GM19043 (cell line): ENCODE measurements at regions not wholly inside any gene's neighbourhood (a gene's known extent, or its start where the extent isn't known, plus 50 kb on each side); places are given as distances from the start of the nearest gene placed in this dataset.
"Not testable (repeated sequence)": the region's sequence is repeated elsewhere in the genome, so short reads cannot be mapped to it uniquely, and the experiment has no call there.

Experiments
- ATAC-seq: cut with Tn5 transposase; IDR thresholded peaks from one replicate; pipeline ENCODE4 v1.9.1; 2021; ENCODE audit warnings: low read depth; ENCODE audit not compliant: unreplicated experiment

DNA sequence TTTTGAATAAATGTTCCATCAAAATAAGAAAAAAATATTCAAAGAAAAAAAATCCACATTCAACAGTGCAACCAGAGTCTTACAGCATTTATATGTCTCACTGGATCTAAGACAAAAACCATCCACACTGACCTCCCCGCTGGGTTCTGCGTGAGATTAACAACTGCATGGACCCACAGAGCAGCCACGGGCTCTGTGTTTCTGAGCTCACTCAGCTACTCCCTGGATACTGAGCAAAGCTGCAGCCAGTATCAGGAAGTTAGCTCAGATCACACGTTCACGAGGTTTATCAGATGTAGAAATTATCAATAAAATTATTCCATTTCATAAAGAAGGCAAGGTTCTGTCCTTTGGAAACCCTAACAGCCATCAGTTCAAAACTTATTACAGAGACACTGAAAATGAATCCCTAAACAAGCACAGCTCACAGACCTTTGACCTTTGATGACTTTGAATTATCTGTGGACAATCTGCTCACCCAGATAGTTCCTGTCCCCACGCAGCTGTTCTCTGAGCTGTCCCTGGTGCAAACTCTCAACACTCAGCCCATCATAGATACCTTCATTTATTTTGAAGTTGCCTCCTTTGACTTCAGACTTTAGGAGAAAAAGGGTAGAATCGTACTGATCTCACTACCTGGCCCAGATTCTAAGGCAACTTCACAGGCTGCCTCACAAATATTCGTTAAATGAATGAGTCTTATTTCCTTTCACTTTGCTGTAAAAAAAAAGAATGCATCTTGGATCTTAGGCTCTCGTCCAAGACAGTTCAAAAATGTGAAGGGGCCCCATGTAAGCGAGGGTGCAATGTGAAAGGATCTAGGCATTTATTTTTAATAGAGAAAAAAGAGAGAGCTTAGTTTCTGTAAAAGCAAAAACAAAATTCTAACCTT, 67.7 kb upstream of the SVIL start:
- no peak for ATAC-seq

DNA sequence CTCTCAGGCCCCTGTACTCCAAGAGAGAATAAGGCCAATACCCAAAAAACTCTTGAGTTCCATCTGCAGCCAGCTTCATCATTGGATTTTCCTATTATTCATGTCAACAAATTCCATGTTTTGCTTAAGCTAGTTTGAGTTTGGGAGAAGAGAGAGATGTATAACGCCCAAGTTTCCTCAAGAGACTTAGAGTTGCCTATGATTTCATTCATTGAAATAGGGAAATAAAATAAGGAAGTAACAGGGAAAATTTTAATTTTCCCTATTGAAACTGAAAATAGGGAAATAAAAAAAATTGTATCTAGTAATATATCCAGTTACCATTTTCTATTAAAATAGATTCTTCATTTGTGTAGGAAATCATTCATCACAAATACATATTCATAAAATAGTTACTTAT, 66.5 kb upstream of the SVIL start:
- ATAC-seq, result no peak

DNA sequence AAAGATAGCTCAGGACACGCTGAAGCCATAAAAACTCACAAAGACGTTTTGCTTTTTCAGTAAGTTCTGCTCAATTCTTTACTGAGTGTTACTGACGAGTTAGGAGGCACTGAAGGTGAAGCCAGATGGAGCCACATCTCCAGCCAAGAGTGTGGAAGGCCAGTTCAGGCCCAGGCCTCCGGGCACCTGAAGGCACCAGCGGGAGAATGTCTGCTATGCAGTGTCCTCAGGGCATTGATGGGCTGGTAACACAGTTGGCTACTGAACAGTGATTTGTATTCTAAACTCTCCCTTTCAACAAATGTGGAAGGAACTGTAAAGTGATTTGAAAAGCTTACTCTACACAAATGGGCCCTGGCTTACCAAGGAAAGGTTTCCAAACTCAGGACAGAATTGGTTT, 64.8 kb upstream of the SVIL start:
- no peak for ATAC-seq

DNA sequence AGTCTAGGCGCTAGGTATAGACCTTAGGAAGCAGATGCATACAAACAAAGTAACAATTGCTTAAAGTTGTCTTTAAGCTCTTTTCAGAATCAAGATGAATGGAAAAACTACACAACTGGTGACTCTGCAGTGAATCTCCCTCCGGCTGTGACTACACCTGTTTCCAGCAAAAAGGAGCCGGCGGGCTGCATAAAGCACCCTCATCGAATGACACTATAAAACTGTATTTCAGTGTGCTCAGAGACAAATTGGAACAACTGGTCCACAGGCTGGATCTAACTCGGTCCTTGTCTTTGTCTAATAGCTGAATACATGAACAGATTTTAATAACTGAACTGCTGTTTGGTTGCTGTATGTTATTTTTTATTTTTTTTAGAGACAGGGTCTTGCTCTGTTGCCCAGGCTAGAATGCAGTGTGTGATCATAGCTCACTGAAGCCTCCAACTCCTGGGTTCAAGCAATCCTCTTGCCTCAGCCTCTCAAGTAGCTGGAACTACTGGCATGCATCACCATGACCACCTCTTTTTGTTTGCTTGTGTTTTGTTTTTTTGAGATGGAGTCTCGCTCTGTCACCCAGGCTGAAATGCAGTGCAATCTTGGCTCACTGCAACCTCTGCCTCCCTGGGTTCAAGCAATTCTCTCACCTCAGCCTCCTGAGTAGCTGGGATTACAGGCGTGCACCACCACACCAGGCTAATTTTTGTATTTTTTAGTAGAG, 64.2 kb upstream of the SVIL start:
- ATAC-seq, result no peak

DNA sequence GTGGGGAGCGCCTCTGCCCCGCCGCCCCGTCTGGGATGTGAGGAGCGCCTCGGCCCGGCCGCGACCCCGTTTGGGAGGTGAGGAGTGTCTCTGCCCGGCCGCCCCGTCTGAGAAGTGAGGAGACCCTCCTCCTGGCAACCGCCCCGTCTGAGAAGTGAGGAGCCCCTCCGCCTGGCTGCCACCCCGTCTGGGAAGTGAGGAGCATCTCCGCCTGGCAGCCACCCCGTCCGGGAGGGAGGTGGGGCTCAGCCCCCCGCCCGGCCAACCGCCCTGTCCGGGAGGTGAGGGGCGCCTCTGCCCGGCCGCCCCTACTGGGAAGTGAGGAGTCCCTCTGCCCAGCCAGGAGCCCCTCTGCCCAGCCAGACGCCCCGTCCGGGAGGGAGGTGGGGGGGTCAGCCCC, 61.8 kb upstream of the SVIL start:
- not testable (repeated sequence) for ATAC-seq

DNA sequence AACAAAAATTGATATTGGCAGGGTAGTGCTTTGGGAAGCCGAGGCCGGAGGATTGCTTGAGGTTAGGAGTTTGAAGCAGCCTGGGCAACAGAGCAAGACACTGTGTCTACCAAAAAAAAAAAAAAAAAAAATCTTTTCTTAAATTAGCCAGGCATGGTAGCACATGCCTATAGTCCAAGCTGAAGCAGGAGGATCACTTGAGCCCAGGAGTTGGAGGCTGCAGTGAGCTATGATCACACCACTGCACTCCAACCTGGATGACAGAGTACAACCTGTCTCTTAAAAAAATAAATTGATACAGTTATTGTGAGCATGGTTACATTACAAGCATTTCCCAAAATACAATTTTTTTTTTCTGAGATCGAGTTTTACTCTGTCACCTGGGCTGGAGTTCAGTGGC, 59.4 kb upstream of the SVIL start:
- no peak for ATAC-seq

DNA sequence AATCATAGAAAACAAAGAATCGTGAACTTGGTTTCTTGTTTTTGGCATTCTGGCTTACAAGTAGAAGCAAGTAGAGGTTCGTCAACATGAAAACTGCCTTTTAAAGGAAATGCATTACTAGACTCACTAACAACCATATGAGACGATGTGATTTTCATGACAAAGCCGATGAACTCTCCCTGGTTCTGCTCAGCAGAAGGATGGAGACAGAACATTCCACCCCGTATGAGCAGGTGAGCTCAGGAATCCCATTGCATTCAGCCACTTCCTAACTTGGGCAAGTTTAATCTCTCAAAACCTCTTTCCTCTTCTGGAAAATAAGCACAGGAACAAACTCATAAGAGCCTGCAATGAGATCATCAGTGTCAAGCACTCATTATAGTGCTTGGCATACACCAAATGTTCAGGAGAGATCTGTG, 57.4 kb upstream of the SVIL start:
- no peak for ATAC-seq

DNA sequence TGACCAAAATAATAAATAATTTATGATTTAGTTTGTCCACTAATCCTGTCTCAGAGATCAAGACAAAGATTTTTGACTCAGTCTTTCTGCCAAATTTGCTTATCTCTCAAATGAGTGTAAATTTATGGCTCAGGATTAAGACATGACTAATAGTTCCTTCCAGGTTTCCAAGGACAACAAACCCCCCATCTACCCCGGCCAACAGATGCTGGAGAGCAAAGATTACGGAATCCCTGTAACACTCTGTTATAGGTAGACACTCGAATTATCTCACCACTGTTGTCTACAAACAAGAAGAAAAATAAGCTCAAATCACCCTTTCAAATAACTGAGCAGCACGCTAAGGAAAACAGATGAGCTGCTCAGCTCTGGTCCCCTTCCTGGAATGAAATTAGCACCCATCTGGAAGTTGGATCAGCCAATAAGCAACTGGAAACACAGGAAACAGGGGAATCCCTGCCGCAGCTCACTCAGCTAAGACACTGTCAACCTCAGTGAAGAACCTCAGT, 56.8 kb upstream of the SVIL start:
- ATAC-seq, result no peak

DNA sequence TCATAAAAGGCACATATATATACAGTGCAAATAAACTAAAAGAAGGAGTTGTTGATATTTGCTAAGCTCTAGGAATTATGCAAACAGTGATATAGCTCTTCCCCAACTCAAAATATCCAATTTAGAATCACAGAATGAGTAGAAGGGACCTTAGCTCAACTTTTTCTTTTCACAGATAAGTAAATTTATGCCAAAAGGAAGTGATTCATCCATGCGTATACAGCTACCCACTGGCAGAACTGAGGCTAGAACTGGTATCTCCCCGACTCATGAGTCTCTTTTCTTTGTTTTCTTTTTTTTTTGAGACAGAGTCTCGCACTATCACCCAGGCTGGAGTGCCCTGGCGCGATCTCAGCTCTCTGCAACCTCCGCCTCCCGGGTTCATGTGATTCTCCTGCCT, 54.2 kb upstream of the SVIL start:
- ATAC-seq, result no peak

DNA sequence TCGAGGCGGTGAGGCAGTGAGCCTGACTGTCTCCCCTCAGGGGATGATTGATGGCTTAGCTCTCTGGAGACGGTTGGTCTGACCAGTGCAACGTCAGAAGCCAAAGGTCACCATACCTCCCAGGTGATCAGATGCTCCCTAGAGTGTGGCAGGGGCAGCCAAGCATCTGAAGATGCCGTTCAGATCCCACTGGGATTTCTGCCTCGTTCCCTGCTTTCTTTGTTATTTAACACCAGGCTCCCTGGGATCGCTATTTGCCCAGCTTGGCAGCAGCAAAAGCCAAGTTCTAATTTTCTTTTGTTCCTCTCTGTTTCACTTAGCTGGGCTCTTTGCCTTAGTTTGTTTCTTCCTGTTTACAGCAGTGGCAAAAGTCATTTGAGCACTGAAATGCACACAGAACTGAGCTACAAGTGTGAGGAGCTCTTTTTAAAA, 53.5 kb upstream of the SVIL start:
- no peak for ATAC-seq

DNA sequence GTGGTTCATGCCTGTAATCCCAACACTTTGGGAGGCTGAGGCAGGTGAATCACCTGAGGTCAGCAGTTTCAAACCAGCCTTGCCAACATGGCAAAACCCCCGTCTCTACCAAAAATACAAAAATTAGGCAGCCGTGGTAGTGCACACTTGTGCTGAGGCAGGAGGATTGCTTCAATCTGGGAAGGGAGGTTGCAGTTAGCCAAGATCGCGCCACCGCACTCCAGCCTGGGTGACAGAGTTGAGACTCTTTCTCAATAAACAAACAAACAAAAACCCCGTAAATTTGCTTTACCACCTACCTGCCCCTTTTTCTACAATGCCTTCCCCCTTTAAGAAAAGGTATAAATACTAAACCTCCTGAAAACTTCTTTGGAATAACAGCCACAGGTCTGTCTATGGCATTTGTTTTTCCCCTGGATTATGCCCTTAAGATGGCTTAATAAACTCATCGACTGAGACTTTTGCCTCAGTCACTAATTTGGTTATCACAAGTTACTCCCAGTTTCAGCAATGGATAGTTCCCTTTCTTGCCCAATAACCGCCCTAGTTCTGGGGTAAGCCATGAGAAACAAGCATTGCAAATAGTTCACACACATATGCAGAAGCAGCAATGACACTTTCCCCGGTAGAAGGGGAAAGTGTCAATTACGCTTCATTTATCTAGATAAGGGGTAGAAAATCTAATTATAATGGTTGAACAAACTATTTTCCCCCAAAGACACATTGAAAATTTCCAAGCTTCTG, 52.8 kb upstream of the SVIL start:
- ATAC-seq, result no peak

DNA sequence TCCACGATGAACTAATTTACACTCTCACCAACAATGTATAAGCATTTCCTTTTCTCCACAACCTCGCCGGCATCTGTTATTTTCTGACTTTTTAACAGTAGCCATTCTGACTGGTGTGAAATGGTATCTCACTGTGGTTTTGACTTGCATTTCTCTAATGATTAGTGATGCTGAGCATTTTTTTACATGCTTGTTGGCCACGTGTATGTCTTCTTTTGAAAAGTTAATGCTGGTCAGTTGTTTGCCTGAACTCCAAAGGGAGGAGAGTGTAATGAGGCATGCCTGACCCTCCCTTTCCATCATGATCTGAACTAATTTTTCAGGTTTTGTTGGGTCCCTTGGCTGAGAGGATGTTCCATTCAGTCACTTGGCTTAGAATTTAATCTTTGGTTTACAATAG, 50.7 kb upstream of the SVIL start:
- ATAC-seq, result no peak
